Endothelial cell of umbilical vein (primary cell): ENCODE measurements at regions not wholly inside any gene's neighbourhood (a gene's known extent, or its start where the extent isn't known, plus 50 kb on each side); places are given as distances from the start of the nearest gene placed in this dataset.

Source experiments
- CTCF ChIP-seq, 2 donors: IDR thresholded peaks; 1 replicate in 1 of 2; 2 replicates in 1 of 2; pipeline ENCODE4 v1.5.1; 2011; ENCODE audit warnings: low read length in 2 of 2, mild to moderate bottlenecking in 2 of 2, moderate library complexity in 2 of 2, control low read depth in 1 of 2, inconsistent platforms in 1 of 2, low read depth in 1 of 2; ENCODE audit not compliant: insufficient read depth in 1 of 2; ENCODE audit errors: extremely low read depth in 1 of 2
- EZH2 ChIP-seq: IDR thresholded peaks from 2 replicates; pipeline ENCODE4 v1.6.1; 2012; ENCODE audit warnings: borderline replicate concordance, low read depth, mild to moderate bottlenecking, moderate library complexity, low read length, inconsistent platforms; ENCODE audit not compliant: severe bottlenecking
- FOS ChIP-seq: IDR thresholded peaks from 2 replicates; pipeline ENCODE4 v1.6.1; 2011; ENCODE audit warnings: mild to moderate bottlenecking, low read length, moderate library complexity, borderline replicate concordance; ENCODE audit not compliant: insufficient read depth
- GATA2 ChIP-seq: IDR thresholded peaks from 2 replicates; pipeline ENCODE4 v1.7.0; 2011; ENCODE audit warnings: low read depth, mild to moderate bottlenecking, moderate library complexity, mixed read lengths, low read length; ENCODE audit not compliant: insufficient read length, insufficient read depth
- JUN ChIP-seq: IDR thresholded peaks from 2 replicates; pipeline ENCODE4 v1.6.1; 2011; ENCODE audit warnings: borderline replicate concordance, low read depth; ENCODE audit not compliant: insufficient read length, insufficient read depth
- MAX ChIP-seq: IDR thresholded peaks from 2 replicates; pipeline ENCODE4 v1.6.1; 2011; ENCODE audit not compliant: insufficient read depth, insufficient read length
- MYC ChIP-seq: IDR thresholded peaks from one replicate; pipeline ENCODE4 v1.6.1; 2011; ENCODE audit warnings: mild to moderate bottlenecking, low read depth, low read length
- POLR2A ChIP-seq: IDR thresholded peaks from 2 replicates; pipeline ENCODE4 v1.6.1; 2012; ENCODE audit warnings: low read depth, mild to moderate bottlenecking, control low read depth, low read length
- POLR2AphosphoS5 ChIP-seq: IDR thresholded peaks from 2 replicates; pipeline ENCODE4 v1.6.1; 2012; ENCODE audit warnings: low read depth, mild to moderate bottlenecking, control low read depth, low read length, moderate library complexity; ENCODE audit not compliant: insufficient read depth

- TF ChIP-seq POLR2A (no peak), CTCF (IDR thresholded peaks at IDR 0.05; ENCODE audit: extremely low read depth in 1 of 2, insufficient read depth in 1 of 2, low read depth in 1 of 2, low read length in 2 of 2) (no peak), EZH2 (no peak), MYC (no peak), GATA2 (no peak), MAX (no peak), FOS (no peak), POLR2AphosphoS5 (no peak), JUN (no peak)
These were observed 306.0 kb downstream of the TDRD15 start for GRCh38 chr2:21429747-21430146.
